Nephron progenitor cell (in vitro differentiated cells): ENCODE measurements at regions not wholly inside any gene's neighbourhood (a gene's known extent, or its start where the extent isn't known, plus 50 kb on each side); places are given as distances from the start of the nearest gene placed in this dataset.

ENCODE experiments used
- DNase-seq: peaks from one replicate; pipeline ENCODE4 v3.0.0; 2021
- H3K27ac Mint-ChIP-seq: 2 replicates; pipeline ENCODE4 v1.8.0; 2021; ENCODE audit warnings: mild to moderate bottlenecking, moderate library complexity, mixed read lengths
- H3K27me3 Mint-ChIP-seq: 2 replicates; pipeline ENCODE4 v1.8.0; 2021; ENCODE audit warnings: mild to moderate bottlenecking, low read depth, mixed read lengths; ENCODE audit not compliant: poor library complexity
- H3K36me3 Mint-ChIP-seq: 2 replicates; pipeline ENCODE4 v1.8.0; 2021; ENCODE audit warnings: low read depth, mixed read lengths
- H3K4me1 Mint-ChIP-seq: 2 replicates; pipeline ENCODE4 v1.8.0; 2021; ENCODE audit warnings: mixed read lengths
- H3K4me3 Mint-ChIP-seq: 2 replicates; pipeline ENCODE4 v1.8.0; 2021; ENCODE audit warnings: mild to moderate bottlenecking, moderate library complexity, mixed read lengths
- H3K9me3 Mint-ChIP-seq: 2 replicates; pipeline ENCODE4 v1.8.0; 2021; ENCODE audit warnings: mild to moderate bottlenecking, moderate library complexity, mixed read lengths
- TF ChIP-seq, protein P1 (sequence below): fragments of 200-600 bp; sonication (generic); IDR thresholded peaks from 2 replicates; pipeline ENCODE4 v1.5.0; 2021; ENCODE audit warnings: antibody characterized with exemption

GRCh38 chr3:113088616-113089015 is 97.8 kb downstream of the GTPBP8 start:
- peaks cover 16% of the 10 kb centered on the region for H3K36me3 Mint-ChIP-seq
- peaks cover 70% of the 10 kb centered on the region for H3K4me1 Mint-ChIP-seq
- no peaks in the 10 kb centered on the region for H3K9me3 Mint-ChIP-seq
- no peak overlapping the region for H3K4me3 Mint-ChIP-seq
- TF ChIP-seq, protein P1, sequence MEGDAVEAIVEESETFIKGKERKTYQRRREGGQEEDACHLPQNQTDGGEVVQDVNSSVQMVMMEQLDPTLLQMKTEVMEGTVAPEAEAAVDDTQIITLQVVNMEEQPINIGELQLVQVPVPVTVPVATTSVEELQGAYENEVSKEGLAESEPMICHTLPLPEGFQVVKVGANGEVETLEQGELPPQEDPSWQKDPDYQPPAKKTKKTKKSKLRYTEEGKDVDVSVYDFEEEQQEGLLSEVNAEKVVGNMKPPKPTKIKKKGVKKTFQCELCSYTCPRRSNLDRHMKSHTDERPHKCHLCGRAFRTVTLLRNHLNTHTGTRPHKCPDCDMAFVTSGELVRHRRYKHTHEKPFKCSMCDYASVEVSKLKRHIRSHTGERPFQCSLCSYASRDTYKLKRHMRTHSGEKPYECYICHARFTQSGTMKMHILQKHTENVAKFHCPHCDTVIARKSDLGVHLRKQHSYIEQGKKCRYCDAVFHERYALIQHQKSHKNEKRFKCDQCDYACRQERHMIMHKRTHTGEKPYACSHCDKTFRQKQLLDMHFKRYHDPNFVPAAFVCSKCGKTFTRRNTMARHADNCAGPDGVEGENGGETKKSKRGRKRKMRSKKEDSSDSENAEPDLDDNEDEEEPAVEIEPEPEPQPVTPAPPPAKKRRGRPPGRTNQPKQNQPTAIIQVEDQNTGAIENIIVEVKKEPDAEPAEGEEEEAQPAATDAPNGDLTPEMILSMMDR, result no peak
- H3K27ac Mint-ChIP-seq, result no peak overlapping the region
- peaks cover 5% of the 10 kb centered on the region for H3K27me3 Mint-ChIP-seq
- no peak for DNase-seq

- Mint-ChIP-seq H3K27me3 (peaks cover 5% of the 10 kb centered on the region), H3K36me3 (peaks cover 16% of the 10 kb centered on the region)
Measured at GRCh38 chr3:113091417-113091816, 100.6 kb downstream of the GTPBP8 start.

DNA sequence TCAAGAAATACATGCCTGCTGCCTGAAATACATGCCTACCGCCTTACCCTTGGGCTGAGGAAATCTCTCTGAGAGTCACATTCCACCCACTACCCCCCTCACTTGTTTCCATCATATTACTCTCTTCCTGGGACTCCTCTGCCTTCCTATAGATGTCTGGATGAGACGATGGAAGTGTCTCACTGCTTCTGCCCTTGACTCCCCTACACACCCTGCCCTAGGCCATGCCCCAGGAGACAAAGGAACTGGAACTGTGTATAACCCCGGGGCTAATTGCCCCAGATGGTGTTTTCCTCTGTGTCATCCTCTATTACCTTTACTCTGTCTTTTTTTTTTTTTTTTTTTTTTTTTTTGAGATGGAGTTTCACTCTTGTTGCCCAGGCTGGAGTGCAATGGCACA is 102.0 kb downstream of the GTPBP8 start:
- peak overlapping the region; percentile 76 for H3K27ac Mint-ChIP-seq
- TF ChIP-seq, protein P1, result no peak

More at GRCh38 chr3:113091417-113091816, 100.6 kb downstream of the GTPBP8 start:
- no peak for DNase-seq
- Mint-ChIP-seq H3K27ac (no peak overlapping the region), H3K4me1 (peaks cover 86% of the 10 kb centered on the region), H3K9me3 (no peaks in the 10 kb centered on the region), H3K4me3 (no peak overlapping the region)
- TF ChIP-seq, protein P1, result no peak

DNA sequence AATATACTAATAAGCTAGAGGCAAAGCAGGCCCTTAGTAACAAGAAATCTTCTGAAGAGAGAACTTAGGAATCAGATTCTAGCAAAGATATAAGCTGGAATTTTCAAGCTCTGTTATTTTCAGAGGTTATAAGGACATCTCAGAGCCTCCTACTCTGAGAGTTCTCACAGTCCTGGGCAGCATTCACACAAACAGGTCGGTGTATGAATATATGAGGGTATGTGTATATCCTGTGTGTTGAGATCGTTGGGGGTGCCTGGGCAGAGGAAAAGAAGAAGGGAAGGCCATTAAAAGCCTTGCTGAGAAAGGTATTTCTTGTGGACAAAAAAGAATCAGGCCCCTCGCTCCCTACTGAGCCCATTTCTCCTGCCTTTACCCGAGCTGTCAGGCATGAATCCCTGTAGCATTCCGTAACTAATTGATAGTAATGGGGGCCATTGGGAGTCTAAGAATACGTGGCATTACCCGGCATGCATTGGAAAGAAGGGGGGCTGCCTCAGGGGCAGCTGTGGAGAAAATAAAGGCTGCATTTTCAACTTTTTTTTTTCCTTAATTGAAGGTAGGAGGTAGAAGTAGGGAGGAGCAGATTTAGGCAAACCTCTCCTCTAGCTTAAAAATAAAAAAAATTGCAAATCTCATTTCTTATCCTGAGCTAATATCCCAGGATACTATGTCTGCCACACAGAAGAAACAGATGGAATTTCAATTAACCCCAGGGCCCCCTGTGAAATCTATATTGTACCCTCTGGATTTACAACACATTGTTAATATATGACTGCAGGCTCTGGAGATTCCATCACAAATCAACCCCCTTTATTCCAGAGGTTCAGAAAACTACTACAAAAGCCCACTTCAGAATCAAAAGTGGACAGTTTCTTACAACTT is 103.8 kb downstream of the GTPBP8 start:
- H3K4me3 Mint-ChIP-seq, result peak overlapping the region; percentile 24
- peaks cover 19% of the 10 kb centered on the region for H3K36me3 Mint-ChIP-seq
- peaks cover 72% of the 10 kb centered on the region for H3K4me1 Mint-ChIP-seq
- H3K27me3 Mint-ChIP-seq, result no peaks in the 10 kb centered on the region
- TF ChIP-seq, protein P1, result no peak
- DNase-seq, result peak; percentile 24
- H3K9me3 Mint-ChIP-seq, result peaks cover 7% of the 10 kb centered on the region
- H3K27ac Mint-ChIP-seq, result peak overlapping the region; percentile 89

More for the DNA sequence above, 102.0 kb downstream of the GTPBP8 start:
- Mint-ChIP-seq H3K4me3 (peak overlapping the region; percentile 5), H3K36me3 (peaks cover 16% of the 10 kb centered on the region), H3K27me3 (peaks cover 5% of the 10 kb centered on the region), H3K4me1 (peaks cover 83% of the 10 kb centered on the region), H3K9me3 (no peaks in the 10 kb centered on the region)
- no peak for DNase-seq

GRCh38 chr3:113096188-113096892 is 105.6 kb downstream of the GTPBP8 start:
- Mint-ChIP-seq H3K4me1 (peaks cover 59% of the 10 kb centered on the region), H3K4me3 (no peak overlapping the region)

More at GRCh38 chr3:113096188-113096892, 105.6 kb downstream of the GTPBP8 start:
- Mint-ChIP-seq H3K27ac (peak overlapping the region; percentile 60), H3K36me3 (peaks cover 23% of the 10 kb centered on the region), H3K27me3 (no peaks in the 10 kb centered on the region), H3K9me3 (peaks cover 21% of the 10 kb centered on the region)
- DNase-seq, result no peak
- TF ChIP-seq, protein P1, result no peak
